ENCODE measurements at regions not wholly inside any gene's neighbourhood (a gene's known extent, or its start where the extent isn't known, plus 50 kb on each side); places are given as distances from the start of the nearest gene placed in this dataset.
A peak's percentile ranks its signal among the peaks of the same experiment; 100 is the strongest.

DNA sequence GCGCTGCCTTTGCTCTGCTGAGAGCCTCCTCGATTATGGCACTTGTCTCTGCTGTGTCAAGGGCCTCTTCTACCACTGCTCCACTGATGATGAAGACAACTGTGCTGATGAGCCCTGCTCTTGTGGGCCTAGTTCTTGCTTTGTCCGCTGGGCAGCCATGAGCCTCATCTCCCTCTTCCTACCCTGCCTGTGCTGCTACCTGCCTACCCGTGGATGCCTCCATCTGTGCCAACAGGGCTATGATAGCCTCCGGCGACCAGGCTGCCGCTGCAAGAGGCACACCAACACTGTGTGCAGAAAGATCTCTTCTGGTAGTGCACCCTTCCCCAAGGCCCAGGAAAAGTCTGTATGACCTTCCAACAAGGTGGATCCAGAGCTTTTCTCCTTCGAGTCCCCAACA is 106.8 kb upstream of the VAMP7 start:
- TF ChIP-seq, protein P1, sequence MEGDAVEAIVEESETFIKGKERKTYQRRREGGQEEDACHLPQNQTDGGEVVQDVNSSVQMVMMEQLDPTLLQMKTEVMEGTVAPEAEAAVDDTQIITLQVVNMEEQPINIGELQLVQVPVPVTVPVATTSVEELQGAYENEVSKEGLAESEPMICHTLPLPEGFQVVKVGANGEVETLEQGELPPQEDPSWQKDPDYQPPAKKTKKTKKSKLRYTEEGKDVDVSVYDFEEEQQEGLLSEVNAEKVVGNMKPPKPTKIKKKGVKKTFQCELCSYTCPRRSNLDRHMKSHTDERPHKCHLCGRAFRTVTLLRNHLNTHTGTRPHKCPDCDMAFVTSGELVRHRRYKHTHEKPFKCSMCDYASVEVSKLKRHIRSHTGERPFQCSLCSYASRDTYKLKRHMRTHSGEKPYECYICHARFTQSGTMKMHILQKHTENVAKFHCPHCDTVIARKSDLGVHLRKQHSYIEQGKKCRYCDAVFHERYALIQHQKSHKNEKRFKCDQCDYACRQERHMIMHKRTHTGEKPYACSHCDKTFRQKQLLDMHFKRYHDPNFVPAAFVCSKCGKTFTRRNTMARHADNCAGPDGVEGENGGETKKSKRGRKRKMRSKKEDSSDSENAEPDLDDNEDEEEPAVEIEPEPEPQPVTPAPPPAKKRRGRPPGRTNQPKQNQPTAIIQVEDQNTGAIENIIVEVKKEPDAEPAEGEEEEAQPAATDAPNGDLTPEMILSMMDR (IDR thresholded peaks at IDR 0.05; ENCODE audit: unreplicated experiment) = no peak
- Mint-ChIP-seq H3K27me3 (ENCODE audit: unreplicated experiment) (no peaks in the 10 kb centered on the region), H3K4me3 (ENCODE audit: unreplicated experiment) (no peak overlapping the region), H3K4me1 (ENCODE audit: unreplicated experiment) (no peaks in the 10 kb centered on the region), H3K27ac (ENCODE audit: unreplicated experiment) (no peak overlapping the region), H3K36me3 (ENCODE audit: low read depth, unreplicated experiment) (peaks cover 18% of the 10 kb centered on the region), H3K9me3 (ENCODE audit: unreplicated experiment) (peaks cover 19% of the 10 kb centered on the region)
- no peak for DNase-seq (ENCODE audit: low spot score)

DNA sequence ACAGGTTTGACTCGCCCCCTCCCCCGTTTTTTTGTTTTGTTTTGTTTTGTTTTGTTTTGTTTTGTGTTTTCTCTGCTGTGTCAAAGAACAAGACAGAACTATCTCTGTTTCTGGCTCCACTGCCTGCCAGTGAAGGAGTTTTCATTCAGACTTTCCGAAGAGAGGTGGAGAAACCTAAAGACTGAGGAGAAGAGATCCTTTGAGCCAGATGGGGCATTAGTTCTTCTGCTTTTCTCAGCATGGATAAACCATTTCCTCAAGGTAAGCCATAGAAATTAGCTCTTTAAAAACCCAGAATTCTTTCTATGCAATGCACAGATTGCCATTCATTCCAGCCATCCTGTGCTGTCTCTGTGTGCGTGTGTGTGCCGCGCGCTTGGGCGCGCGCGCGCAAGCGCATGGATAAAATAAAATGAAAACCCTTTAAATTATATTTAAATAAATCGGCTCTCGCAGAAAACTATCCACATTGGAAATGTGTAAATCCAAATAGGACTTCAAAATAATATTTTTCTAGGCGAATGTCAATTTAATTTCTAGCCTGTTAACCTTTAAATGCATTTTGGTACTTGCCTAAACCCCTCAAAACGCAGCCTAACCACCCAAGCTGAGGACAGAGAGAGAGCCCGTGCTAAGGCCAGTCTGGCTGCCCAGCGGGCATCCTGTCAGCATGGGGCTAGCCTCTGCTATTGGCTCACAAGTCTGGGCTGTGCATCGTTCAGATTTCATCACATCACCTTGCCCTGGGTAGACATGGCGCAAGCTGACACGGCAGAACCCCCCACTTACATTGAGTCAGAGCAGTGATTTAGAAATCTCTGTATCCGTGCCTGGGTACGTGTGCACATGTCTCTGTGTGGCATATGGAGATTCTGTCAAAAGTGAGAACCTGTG is 113.0 kb upstream of the VAMP7 start:
- H3K27ac Mint-ChIP-seq (ENCODE audit: unreplicated experiment) = no peak overlapping the region
- peak overlapping the region; percentile 89 for H3K4me3 Mint-ChIP-seq (ENCODE audit: unreplicated experiment)
- TF ChIP-seq, protein P1 (IDR thresholded peaks at IDR 0.05; ENCODE audit: unreplicated experiment) = no peak
- peaks cover 4% of the 10 kb centered on the region for H3K27me3 Mint-ChIP-seq (ENCODE audit: unreplicated experiment)
- no peak for DNase-seq (ENCODE audit: low spot score)
- no peaks in the 10 kb centered on the region for H3K4me1 Mint-ChIP-seq (ENCODE audit: unreplicated experiment)
- peaks cover 15% of the 10 kb centered on the region for H3K9me3 Mint-ChIP-seq (ENCODE audit: unreplicated experiment)
- H3K36me3 Mint-ChIP-seq (ENCODE audit: low read depth, unreplicated experiment) = no peaks in the 10 kb centered on the region

DNA sequence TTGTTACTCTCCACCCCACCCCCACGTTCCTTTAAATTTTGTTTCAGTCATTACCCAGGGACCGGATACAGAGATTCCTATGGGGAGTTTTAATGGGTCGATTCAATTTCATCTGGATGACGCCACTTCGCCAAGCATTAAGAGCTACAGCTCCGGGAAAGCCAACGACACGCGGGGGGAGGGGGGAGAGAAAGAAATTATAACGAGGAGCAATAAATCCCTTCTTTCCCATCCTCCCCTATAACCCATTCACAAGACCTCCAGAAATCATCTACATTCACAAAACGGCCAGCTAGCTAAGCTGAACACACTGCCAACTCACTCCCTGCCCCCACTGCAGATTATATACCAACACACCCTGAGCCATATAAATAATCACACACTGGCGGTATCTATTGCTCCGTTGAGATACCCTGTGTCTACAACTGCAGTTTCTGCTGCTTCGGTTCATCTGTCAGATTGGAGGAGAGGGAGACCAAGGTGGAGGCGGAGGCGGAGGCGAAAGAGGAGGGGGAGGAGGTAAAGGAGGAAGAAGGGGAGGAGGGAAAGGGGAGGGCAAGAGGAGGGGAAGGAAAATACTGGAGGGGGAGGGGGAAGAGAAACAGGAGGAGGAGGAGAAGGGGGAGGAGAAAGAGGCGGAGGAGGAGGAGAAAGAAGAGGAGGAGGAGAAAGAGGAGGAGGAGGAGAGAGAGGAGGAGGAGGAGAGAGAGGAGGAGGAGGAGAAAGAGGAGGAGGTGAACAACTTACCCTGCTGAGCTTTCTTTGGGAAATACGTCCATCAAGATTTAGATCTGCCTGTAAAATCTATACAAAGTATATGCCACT is 113.9 kb upstream of the VAMP7 start:
- TF ChIP-seq, protein P1 (IDR thresholded peaks at IDR 0.05; ENCODE audit: unreplicated experiment) = no peak
- Mint-ChIP-seq H3K4me1 (ENCODE audit: unreplicated experiment) (no peaks in the 10 kb centered on the region), H3K27ac (ENCODE audit: unreplicated experiment) (peak overlapping the region; percentile 33), H3K27me3 (ENCODE audit: unreplicated experiment) (peaks cover 4% of the 10 kb centered on the region), H3K36me3 (ENCODE audit: low read depth, unreplicated experiment) (no peaks in the 10 kb centered on the region), H3K4me3 (ENCODE audit: unreplicated experiment) (peak overlapping the region; percentile 89), H3K9me3 (ENCODE audit: unreplicated experiment) (peaks cover 15% of the 10 kb centered on the region)
- DNase-seq (ENCODE audit: low spot score) = peak; percentile 6

DNA sequence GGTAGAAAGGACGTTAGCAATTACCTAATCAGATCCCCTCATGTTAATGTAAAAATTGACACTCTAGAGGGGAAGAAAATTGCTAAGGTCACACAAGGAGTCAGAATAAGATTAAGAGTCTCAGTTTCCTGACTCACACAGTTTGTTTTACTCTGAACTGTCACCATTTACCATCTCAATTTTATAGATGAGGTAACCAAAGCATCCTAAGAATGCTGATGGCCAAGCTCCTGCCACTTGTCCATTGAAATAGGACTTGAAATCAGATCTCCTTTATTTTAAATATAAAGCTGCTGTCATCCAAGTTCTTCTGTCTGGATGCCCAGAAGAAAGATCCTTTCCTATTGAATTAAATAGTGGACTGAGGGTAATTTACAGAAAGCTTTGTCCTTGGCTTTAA is 114.8 kb upstream of the VAMP7 start:
- Mint-ChIP-seq H3K4me3 (ENCODE audit: unreplicated experiment) (no peak overlapping the region), H3K9me3 (ENCODE audit: unreplicated experiment) (peaks cover 15% of the 10 kb centered on the region), H3K27me3 (ENCODE audit: unreplicated experiment) (peaks cover 4% of the 10 kb centered on the region), H3K36me3 (ENCODE audit: low read depth, unreplicated experiment) (no peaks in the 10 kb centered on the region), H3K4me1 (ENCODE audit: unreplicated experiment) (no peaks in the 10 kb centered on the region), H3K27ac (ENCODE audit: unreplicated experiment) (peak overlapping the region; percentile 54)
- TF ChIP-seq, protein P1 (IDR thresholded peaks at IDR 0.05; ENCODE audit: unreplicated experiment) = no peak
- no peak for DNase-seq (ENCODE audit: low spot score)
